Neural progenitor cell (in vitro differentiated cells): ENCODE measurements at regions not wholly inside any gene's neighbourhood (a gene's known extent, or its start where the extent isn't known, plus 50 kb on each side); places are given as distances from the start of the nearest gene placed in this dataset.

Source experiments
- CTCF ChIP-seq: fragments of 200-600 bp; sonication (generic); IDR thresholded peaks from 2 replicates; pipeline ENCODE4 v1.5.1; 2017; ENCODE audit warnings: antibody characterized with exemption, mild to moderate bottlenecking
- EZH2 ChIP-seq: fragments of 200-600 bp; sonication (generic); IDR thresholded peaks from 2 replicates; pipeline ENCODE4 v1.6.1; 2017; ENCODE audit warnings: antibody characterized with exemption, mild to moderate bottlenecking, moderate library complexity
- EZH2phosphoT487 ChIP-seq: fragments of 200-600 bp; sonication (generic); IDR thresholded peaks from 2 replicates; pipeline ENCODE4 v1.6.1; 2017; ENCODE audit warnings: antibody characterized with exemption

GRCh38 chr17:77432034-77432661 lies 291.4 kb downstream of the SEC14L1 start:
- TF ChIP-seq CTCF (no peak), EZH2phosphoT487 (no peak), EZH2 (no peak)
